HEK293 (cell line): ENCODE measurements at regions not wholly inside any gene's neighbourhood (a gene's known extent, or its start where the extent isn't known, plus 50 kb on each side); places are given as distances from the start of the nearest gene placed in this dataset.

ENCODE experiments used
- CTCF ChIA-PET: fragments of 350-600 bp; formaldehyde crosslinking; extraction: SDS; loops from one replicate; lab custom pipeline; 2021; ENCODE audit warnings: antibody characterized with exemption; lab: Yijun Ruan, JAX
- POLR2A ChIA-PET: fragments of 300-600 bp; formaldehyde crosslinking; extraction: SDS; loops from one replicate; lab custom pipeline; 2020; ENCODE audit warnings: antibody characterized with exemption, inconsistent platforms; lab: Yijun Ruan, JAX
- H3K27ac ChIP-seq: fragments of 200-500 bp; sonication (Bioruptor generic); 2 replicates; pipeline ENCODE4 v1.5.1; 2014; ENCODE audit warnings: low read depth, low read length, control low read depth, inconsistent platforms; ENCODE audit errors: extremely low read depth
- H3K36me3 ChIP-seq, 2 experiments: fragments of 200-500 bp in 1 of 2; sonication (Bioruptor generic) in 1 of 2; 1 replicate in 1 of 2; 2 replicates in 1 of 2; pipeline ENCODE4 v1.5.1; 2014 to 2017; ENCODE audit warnings: inconsistent platforms in 2 of 2, low read length in 2 of 2; ENCODE audit not compliant: control insufficient read depth in 2 of 2, insufficient read depth in 1 of 2
- H3K4me1 ChIP-seq: fragments of 200-500 bp; sonication (Bioruptor generic); 2 replicates; pipeline ENCODE4 v1.5.1; 2014; ENCODE audit warnings: mild to moderate bottlenecking, low read length, inconsistent platforms; ENCODE audit not compliant: control insufficient read depth, insufficient read depth
- H3K4me3 ChIP-seq: 2 replicates; pipeline ENCODE4 v1.5.1; 2011; ENCODE audit warnings: low read depth, mild to moderate bottlenecking, control low read depth, low read length, moderate library complexity
- H3K9me3 ChIP-seq: fragments of 200-500 bp; sonication (Bioruptor generic); 2 replicates; pipeline ENCODE4 v1.5.1; 2014; ENCODE audit warnings: low read depth, low read length, inconsistent platforms; ENCODE audit not compliant: control insufficient read depth, insufficient read depth
- GFI1B ChIP-seq: fragments of 450-650 bp; formaldehyde crosslinking; IDR thresholded peaks from 2 replicates; pipeline ENCODE4 v1.5.1; 2016; ENCODE audit warnings: missing biosample characterization, missing genetic modification characterization
- IKZF3 ChIP-seq: fragments of 450-650 bp; IDR thresholded peaks from 2 replicates; pipeline ENCODE4 v1.5.0; 2018; ENCODE audit warnings: missing biosample characterization, mild to moderate bottlenecking, missing genetic modification characterization, moderate library complexity
- KLF1 ChIP-seq: fragments of 450-650 bp; formaldehyde crosslinking; IDR thresholded peaks from 2 replicates; pipeline ENCODE4 v1.5.1; 2016; ENCODE audit warnings: missing biosample characterization, missing genetic modification characterization
- KLF10 ChIP-seq: fragments of 450-650 bp; IDR thresholded peaks from 2 replicates; pipeline ENCODE4 v1.5.1; 2018; ENCODE audit warnings: missing biosample characterization, mild to moderate bottlenecking, missing genetic modification characterization
- SP3 ChIP-seq: fragments of 450-650 bp; formaldehyde crosslinking; IDR thresholded peaks from 2 replicates; pipeline ENCODE4 v1.5.1; 2016; ENCODE audit warnings: missing biosample characterization, missing genetic modification characterization
- SP7 ChIP-seq: fragments of 450-650 bp; formaldehyde crosslinking; IDR thresholded peaks from 2 replicates; pipeline ENCODE4 v1.5.1; 2016; ENCODE audit warnings: missing biosample characterization, missing genetic modification characterization
- ZFP3 ChIP-seq: fragments of 450-650 bp; formaldehyde crosslinking; IDR thresholded peaks from 2 replicates; pipeline ENCODE4 v1.5.1; 2016; ENCODE audit warnings: low read depth, missing biosample characterization, missing genetic modification characterization
- ZNF174 ChIP-seq: fragments of 450-650 bp; formaldehyde crosslinking; IDR thresholded peaks from 2 replicates; pipeline ENCODE4 v1.5.0; 2017; ENCODE audit warnings: missing biosample characterization, mild to moderate bottlenecking, missing genetic modification characterization
- ZNF202 ChIP-seq: fragments of 450-650 bp; formaldehyde crosslinking; IDR thresholded peaks from 2 replicates; pipeline ENCODE4 v1.5.1; 2016; ENCODE audit warnings: missing biosample characterization, missing genetic modification characterization, borderline replicate concordance
- ZNF223 ChIP-seq: fragments of 450-650 bp; formaldehyde crosslinking; IDR thresholded peaks from 2 replicates; pipeline ENCODE4 v1.5.1; 2016; ENCODE audit warnings: missing biosample characterization, missing genetic modification characterization
- ZNF266 ChIP-seq: fragments of 450-650 bp; formaldehyde crosslinking; IDR thresholded peaks from 2 replicates; pipeline ENCODE4 v1.5.1; 2016; ENCODE audit warnings: missing biosample characterization, missing genetic modification characterization, low read depth
- ZNF311 ChIP-seq: fragments of 450-650 bp; formaldehyde crosslinking; IDR thresholded peaks from 2 replicates; pipeline ENCODE4 v1.5.1; 2017; ENCODE audit warnings: missing biosample characterization, missing genetic modification characterization, borderline replicate concordance
- ZNF335 ChIP-seq: fragments of 450-650 bp; formaldehyde crosslinking; conservative IDR thresholded peaks from 2 replicates; pipeline ENCODE4 v1.5.1; 2016; ENCODE audit warnings: missing biosample characterization, missing genetic modification characterization
- ZNF354C ChIP-seq: fragments of 450-650 bp; formaldehyde crosslinking; IDR thresholded peaks from 2 replicates; pipeline ENCODE4 v1.5.1; 2016; ENCODE audit warnings: missing biosample characterization, missing genetic modification characterization, low read depth, borderline replicate concordance
- ZNF391 ChIP-seq: fragments of 450-650 bp; formaldehyde crosslinking; IDR thresholded peaks from 2 replicates; pipeline ENCODE4 v1.5.1; 2016; ENCODE audit warnings: low read depth, missing biosample characterization, missing genetic modification characterization, borderline replicate concordance
- ZNF521 ChIP-seq: fragments of 450-650 bp; formaldehyde crosslinking; IDR thresholded peaks from 2 replicates; pipeline ENCODE4 v1.5.1; 2017; ENCODE audit warnings: missing biosample characterization, mild to moderate bottlenecking, missing genetic modification characterization
- ZNF629 ChIP-seq: fragments of 450-650 bp; formaldehyde crosslinking; IDR thresholded peaks from 2 replicates; pipeline ENCODE4 v1.5.1; 2017; ENCODE audit warnings: missing biosample characterization, missing genetic modification characterization
- ZNF707 ChIP-seq: fragments of 450-650 bp; formaldehyde crosslinking; IDR thresholded peaks from 2 replicates; pipeline ENCODE4 v1.5.1; 2016; ENCODE audit warnings: missing biosample characterization, missing genetic modification characterization
- ZNF76 ChIP-seq: fragments of 450-650 bp; formaldehyde crosslinking; IDR thresholded peaks from 2 replicates; pipeline ENCODE4; 2016; ENCODE audit warnings: low read depth, missing biosample characterization, missing genetic modification characterization, borderline replicate concordance
- TF ChIP-seq, protein P1 (sequence below): fragments of 450-650 bp; formaldehyde crosslinking; IDR thresholded peaks from 2 replicates; pipeline ENCODE4 v1.5.1; 2016; ENCODE audit warnings: missing biosample characterization, missing genetic modification characterization, borderline replicate concordance
- TF ChIP-seq, protein P2 (sequence below): fragments of 450-650 bp; formaldehyde crosslinking; IDR thresholded peaks from 2 replicates; pipeline ENCODE4 v1.5.1; 2016; ENCODE audit warnings: missing biosample characterization, missing genetic modification characterization, borderline replicate concordance
- TF ChIP-seq, protein P3 (sequence below): fragments of 450-650 bp; formaldehyde crosslinking; IDR thresholded peaks from 2 replicates; pipeline ENCODE4 v1.5.0; 2017; ENCODE audit warnings: missing biosample characterization, missing genetic modification characterization, borderline replicate concordance
- TF ChIP-seq, protein P4 (sequence below): fragments of 450-650 bp; IDR thresholded peaks from 2 replicates; pipeline ENCODE4 v1.5.1; 2018; ENCODE audit warnings: missing biosample characterization, mild to moderate bottlenecking, missing genetic modification characterization

DNA sequence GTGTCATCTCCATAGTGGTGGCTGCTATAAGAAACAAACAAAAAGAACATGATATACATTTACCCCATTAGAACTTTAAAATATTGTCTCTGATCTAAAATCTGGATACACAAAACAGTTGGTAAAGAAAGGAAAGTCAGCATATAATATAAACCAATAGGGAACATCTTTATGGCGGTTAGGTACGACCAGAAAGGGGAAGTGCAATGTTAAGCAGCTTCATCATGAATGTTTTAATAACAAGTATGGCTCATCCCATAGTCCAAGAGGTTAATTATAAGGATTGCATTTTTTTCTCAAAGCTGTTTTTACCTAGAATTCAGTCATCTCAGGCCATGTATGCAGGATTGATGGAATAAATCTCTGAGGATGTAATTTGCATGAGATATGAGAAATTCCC lies 1869.7 kb downstream of the PCDH7 start:
- Histone ChIP-seq H3K36me3 (no peaks in the 10 kb centered on the region), H3K4me3 (no peak overlapping the region), H3K27ac (no peak overlapping the region), H3K9me3 (no peaks in the 10 kb centered on the region), H3K4me1 (no peaks in the 10 kb centered on the region)
- ChIA-PET POLR2A (no interaction called here), CTCF (no interaction called here)
- TF ChIP-seq GFI1B (tag by site-specific recombination) (no peak), ZNF354C (tag by site-specific recombination) (no peak)
- TF ChIP-seq, protein P1, sequence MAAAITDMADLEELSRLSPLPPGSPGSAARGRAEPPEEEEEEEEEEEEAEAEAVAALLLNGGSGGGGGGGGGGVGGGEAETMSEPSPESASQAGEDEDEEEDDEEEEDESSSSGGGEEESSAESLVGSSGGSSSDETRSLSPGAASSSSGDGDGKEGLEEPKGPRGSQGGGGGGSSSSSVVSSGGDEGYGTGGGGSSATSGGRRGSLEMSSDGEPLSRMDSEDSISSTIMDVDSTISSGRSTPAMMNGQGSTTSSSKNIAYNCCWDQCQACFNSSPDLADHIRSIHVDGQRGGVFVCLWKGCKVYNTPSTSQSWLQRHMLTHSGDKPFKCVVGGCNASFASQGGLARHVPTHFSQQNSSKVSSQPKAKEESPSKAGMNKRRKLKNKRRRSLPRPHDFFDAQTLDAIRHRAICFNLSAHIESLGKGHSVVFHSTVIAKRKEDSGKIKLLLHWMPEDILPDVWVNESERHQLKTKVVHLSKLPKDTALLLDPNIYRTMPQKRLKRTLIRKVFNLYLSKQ = no peak

DNA sequence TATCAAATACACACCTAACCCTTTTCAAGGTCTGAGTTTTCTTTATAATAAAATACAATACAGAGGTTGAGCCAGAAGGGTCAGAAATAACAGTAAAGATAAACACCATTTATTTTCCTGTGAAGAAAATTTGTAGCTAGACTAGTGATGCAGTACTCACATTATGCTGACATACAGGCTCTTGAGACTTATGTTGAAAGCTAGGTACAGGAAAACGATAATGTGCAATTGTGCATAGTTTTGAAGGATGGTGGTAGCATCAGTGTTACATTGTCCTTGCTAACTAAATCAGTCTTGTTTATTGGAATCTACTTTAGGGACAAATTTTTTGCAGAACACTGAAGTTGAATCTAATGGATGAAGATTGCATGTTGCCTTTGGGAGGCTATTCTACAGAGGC lies 1877.2 kb downstream of the PCDH7 start:
- TF ChIP-seq ZNF707 (tag by site-specific recombination) (no peak), ZNF223 (tag by site-specific recombination) (no peak), ZNF311 (no peak), KLF10 (tag by site-specific recombination) (no peak), ZNF76 (no peak), ZNF202 (tag by site-specific recombination) (no peak), IKZF3 (tag by site-specific recombination) (no peak), SP3 (tag by site-specific recombination) (no peak), SP7 (tag by site-specific recombination) (no peak)
- H3K4me3 ChIP-seq = no peak overlapping the region
- no peaks in the 10 kb centered on the region for H3K9me3 ChIP-seq
- CTCF ChIA-PET = no interaction called here
- POLR2A ChIA-PET = no interaction called here
- H3K4me1 ChIP-seq = no peaks in the 10 kb centered on the region
- H3K27ac ChIP-seq = no peak overlapping the region
- H3K36me3 ChIP-seq = no peaks in the 10 kb centered on the region

DNA sequence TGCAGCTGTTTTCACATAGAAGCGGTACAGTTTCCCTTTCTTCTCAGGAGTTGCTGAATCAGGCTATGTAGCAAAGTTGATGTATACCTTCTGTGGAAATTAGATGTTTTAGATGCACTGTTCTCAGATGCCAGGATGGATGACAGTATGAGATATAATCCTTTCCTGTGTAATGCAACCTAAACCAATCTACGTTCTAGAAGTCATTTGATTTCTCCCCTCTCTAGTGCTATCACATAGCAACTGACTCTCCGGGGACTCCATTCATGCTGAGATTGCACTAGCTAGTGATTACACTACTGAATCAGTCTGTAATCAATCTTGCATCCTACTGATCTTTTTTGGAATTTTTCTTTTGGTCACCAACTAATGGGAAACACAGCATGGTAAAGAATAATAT lies 1881.7 kb downstream of the PCDH7 start:
- POLR2A ChIA-PET = no interaction called here
- H3K4me1 ChIP-seq = no peaks in the 10 kb centered on the region
- CTCF ChIA-PET = no interaction called here
- H3K4me3 ChIP-seq = no peak overlapping the region
- H3K9me3 ChIP-seq = no peaks in the 10 kb centered on the region
- H3K27ac ChIP-seq = no peak overlapping the region
- no peaks in the 10 kb centered on the region for H3K36me3 ChIP-seq
- TF ChIP-seq ZNF174 (no peak), ZFP3 (tag by site-specific recombination) (no peak), KLF1 (tag by site-specific recombination) (no peak), ZNF521 (tag by site-specific recombination) (no peak), ZNF266 (tag by site-specific recombination) (no peak), ZNF335 (tag by site-specific recombination) (no peak), ZNF629 (tag by site-specific recombination) (no peak), ZNF391 (tag by site-specific recombination) (no peak)
- TF ChIP-seq, protein P2, sequence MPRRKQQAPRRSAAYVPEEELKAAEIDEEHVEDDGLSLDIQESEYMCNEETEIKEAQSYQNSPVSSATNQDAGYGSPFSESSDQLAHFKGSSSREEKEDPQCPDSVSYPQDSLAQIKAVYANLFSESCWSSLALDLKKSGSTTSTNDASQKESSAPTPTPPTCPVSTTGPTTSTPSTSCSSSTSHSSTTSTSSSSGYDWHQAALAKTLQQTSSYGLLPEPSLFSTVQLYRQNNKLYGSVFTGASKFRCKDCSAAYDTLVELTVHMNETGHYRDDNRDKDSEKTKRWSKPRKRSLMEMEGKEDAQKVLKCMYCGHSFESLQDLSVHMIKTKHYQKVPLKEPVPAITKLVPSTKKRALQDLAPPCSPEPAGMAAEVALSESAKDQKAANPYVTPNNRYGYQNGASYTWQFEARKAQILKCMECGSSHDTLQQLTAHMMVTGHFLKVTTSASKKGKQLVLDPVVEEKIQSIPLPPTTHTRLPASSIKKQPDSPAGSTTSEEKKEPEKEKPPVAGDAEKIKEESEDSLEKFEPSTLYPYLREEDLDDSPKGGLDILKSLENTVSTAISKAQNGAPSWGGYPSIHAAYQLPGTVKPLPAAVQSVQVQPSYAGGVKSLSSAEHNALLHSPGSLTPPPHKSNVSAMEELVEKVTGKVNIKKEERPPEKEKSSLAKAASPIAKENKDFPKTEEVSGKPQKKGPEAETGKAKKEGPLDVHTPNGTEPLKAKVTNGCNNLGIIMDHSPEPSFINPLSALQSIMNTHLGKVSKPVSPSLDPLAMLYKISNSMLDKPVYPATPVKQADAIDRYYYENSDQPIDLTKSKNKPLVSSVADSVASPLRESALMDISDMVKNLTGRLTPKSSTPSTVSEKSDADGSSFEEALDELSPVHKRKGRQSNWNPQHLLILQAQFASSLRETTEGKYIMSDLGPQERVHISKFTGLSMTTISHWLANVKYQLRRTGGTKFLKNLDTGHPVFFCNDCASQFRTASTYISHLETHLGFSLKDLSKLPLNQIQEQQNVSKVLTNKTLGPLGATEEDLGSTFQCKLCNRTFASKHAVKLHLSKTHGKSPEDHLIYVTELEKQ (tag by site-specific recombination) = no peak
- TF ChIP-seq, protein P3, sequence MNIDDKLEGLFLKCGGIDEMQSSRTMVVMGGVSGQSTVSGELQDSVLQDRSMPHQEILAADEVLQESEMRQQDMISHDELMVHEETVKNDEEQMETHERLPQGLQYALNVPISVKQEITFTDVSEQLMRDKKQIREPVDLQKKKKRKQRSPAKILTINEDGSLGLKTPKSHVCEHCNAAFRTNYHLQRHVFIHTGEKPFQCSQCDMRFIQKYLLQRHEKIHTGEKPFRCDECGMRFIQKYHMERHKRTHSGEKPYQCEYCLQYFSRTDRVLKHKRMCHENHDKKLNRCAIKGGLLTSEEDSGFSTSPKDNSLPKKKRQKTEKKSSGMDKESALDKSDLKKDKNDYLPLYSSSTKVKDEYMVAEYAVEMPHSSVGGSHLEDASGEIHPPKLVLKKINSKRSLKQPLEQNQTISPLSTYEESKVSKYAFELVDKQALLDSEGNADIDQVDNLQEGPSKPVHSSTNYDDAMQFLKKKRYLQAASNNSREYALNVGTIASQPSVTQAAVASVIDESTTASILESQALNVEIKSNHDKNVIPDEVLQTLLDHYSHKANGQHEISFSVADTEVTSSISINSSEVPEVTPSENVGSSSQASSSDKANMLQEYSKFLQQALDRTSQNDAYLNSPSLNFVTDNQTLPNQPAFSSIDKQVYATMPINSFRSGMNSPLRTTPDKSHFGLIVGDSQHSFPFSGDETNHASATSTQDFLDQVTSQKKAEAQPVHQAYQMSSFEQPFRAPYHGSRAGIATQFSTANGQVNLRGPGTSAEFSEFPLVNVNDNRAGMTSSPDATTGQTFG = no peak
- TF ChIP-seq, protein P4, sequence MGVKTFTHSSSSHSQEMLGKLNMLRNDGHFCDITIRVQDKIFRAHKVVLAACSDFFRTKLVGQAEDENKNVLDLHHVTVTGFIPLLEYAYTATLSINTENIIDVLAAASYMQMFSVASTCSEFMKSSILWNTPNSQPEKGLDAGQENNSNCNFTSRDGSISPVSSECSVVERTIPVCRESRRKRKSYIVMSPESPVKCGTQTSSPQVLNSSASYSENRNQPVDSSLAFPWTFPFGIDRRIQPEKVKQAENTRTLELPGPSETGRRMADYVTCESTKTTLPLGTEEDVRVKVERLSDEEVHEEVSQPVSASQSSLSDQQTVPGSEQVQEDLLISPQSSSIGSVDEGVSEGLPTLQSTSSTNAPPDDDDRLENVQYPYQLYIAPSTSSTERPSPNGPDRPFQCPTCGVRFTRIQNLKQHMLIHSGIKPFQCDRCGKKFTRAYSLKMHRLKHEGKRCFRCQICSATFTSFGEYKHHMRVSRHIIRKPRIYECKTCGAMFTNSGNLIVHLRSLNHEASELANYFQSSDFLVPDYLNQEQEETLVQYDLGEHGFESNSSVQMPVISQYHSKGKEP (tag by site-specific recombination) = no peak
